Omental fat pad (tissue), 3 donors: ENCODE measurements at regions not wholly inside any gene's neighbourhood (a gene's known extent, or its start where the extent isn't known, plus 50 kb on each side); places are given as distances from the start of the nearest gene placed in this dataset.
"Not testable (repeated sequence)": the region's sequence is repeated elsewhere in the genome, so short reads cannot be mapped to it uniquely, and the experiment has no call there.

Experiments used
- ATAC-seq: fragments of 150-250 bp; one replicate; pipeline ENCODE4 v1.9.1; 2016; ENCODE audit warnings: mild to moderate bottlenecking, moderate library complexity; ENCODE audit not compliant: low FRiP score
- DNase-seq: peaks from one replicate; pipeline ENCODE4 v3.0.0-alpha.2; 2019; ENCODE audit warnings: low spot score
- CTCF ChIP-seq, 3 donors: fragments of 450-650 bp; IDR thresholded peaks; one replicate each; pipeline ENCODE4 v1.5.1; 2016 to 2017; ENCODE audit warnings: antibody characterized with exemption in 3 of 3, mild to moderate bottlenecking in 3 of 3, moderate library complexity in 2 of 3

- DNase-seq (no peak), ATAC-seq (no peak)
- no peak for TF ChIP-seq CTCF (IDR thresholded peaks at IDR 0.05)
Measured at GRCh38 chr7:68400783-68401182, 1197.5 kb upstream of the AUTS2 start.

- no peak for TF ChIP-seq CTCF (IDR thresholded peaks at IDR 0.05)
- ATAC-seq (no peak), DNase-seq (no peak)
Measured at GRCh38 chr7:68401313-68401712, 1197.0 kb upstream of the AUTS2 start.

- DNase-seq (no peak), ATAC-seq (no peak)
- TF ChIP-seq CTCF (IDR thresholded peaks at IDR 0.05), result no peak
Measured at GRCh38 chr7:68406480-68406879, 1191.8 kb upstream of the AUTS2 start.

- ATAC-seq (no peak), DNase-seq (no peak)
- TF ChIP-seq CTCF (IDR thresholded peaks at IDR 0.05), result no peak
Measured at GRCh38 chr7:68407460-68407859, 1190.8 kb upstream of the AUTS2 start.

- no peak for ATAC-seq
- no peak for TF ChIP-seq CTCF (IDR thresholded peaks at IDR 0.05)
- no peak for DNase-seq
Measured at GRCh38 chr7:68408873-68409272, 1189.4 kb upstream of the AUTS2 start.

- no peak for DNase-seq
- TF ChIP-seq CTCF (IDR thresholded peaks at IDR 0.05), result no peak
- ATAC-seq, result no peak
Measured at GRCh38 chr7:68409851-68410250, 1188.4 kb upstream of the AUTS2 start.

- ATAC-seq, DNase-seq: not testable (repeated sequence)
Measured at GRCh38 chr7:68410693-68411092, 1187.6 kb upstream of the AUTS2 start.

- no peak for DNase-seq
- ATAC-seq, result no peak
- no peak for TF ChIP-seq CTCF (IDR thresholded peaks at IDR 0.05)
Measured at GRCh38 chr7:68411742-68412141, 1186.5 kb upstream of the AUTS2 start.
